ENCODE measurements at regions not wholly inside any gene's neighbourhood (a gene's known extent, or its start where the extent isn't known, plus 50 kb on each side); places are given as distances from the start of the nearest gene placed in this dataset.

GRCh38 chr2:107385921-107386320, 440.8 kb upstream of the RGPD4 start:
- H2BK12ac ChIP-seq (ENCODE audit: insufficient read length, low read depth, low read length) = no peak overlapping the region
- H3K23me2 ChIP-seq (ENCODE audit: insufficient read length, low read depth, low read length, poor library complexity, severe bottlenecking) = no peaks in the 10 kb centered on the region
- H3K9me3 Mint-ChIP-seq = peaks cover 10 to 16% of the 10 kb centered on the region in 2 experiments
- no peak overlapping the region for H3K9ac ChIP-seq (ENCODE audit: extremely low read depth, insufficient read length, low read length)
- H3T11ph ChIP-seq (ENCODE audit: low read length) = no peak overlapping the region
- H3K4me1 ChIP-seq (ENCODE audit: insufficient read depth, low read length) = no peaks in the 10 kb centered on the region
- no peak overlapping the region for H2BK20ac ChIP-seq (ENCODE audit: low read depth, low read length, poor library complexity, severe bottlenecking)
- no peak overlapping the region for H3K4me3 Mint-ChIP-seq
- H3K79me2 ChIP-seq (ENCODE audit: insufficient read depth, low read length) = no peaks in the 10 kb centered on the region
- WGBS (ENCODE audit: extremely low coverage, insufficient read length, low lambda C conversion rate) = no CpG with 5 or more reads among the region's 1 CpG
- no peak overlapping the region for H3K14ac ChIP-seq (ENCODE audit: insufficient read depth, low read length)
- H4K20me1 ChIP-seq (ENCODE audit: control insufficient read depth, insufficient read depth, insufficient read length) = no peaks in the 10 kb centered on the region
- no peak overlapping the region for H2BK15ac ChIP-seq (ENCODE audit: low read depth, low read length)
- no peak overlapping the region for H3K18ac ChIP-seq (ENCODE audit: insufficient read length, low read depth, low read length)
- no peak overlapping the region for H4K5ac ChIP-seq (ENCODE audit: insufficient read length, low read depth, low read length)
- H3K23ac ChIP-seq (ENCODE audit: insufficient read length, low read depth, low read length) = no peak overlapping the region
- TF ChIP-seq CTCF (conservative IDR thresholded peaks at IDR 0.05) = no peak
- no peak overlapping the region for H3K4ac ChIP-seq (ENCODE audit: low read depth, low read length)
- H4K91ac ChIP-seq (ENCODE audit: insufficient read length, low read depth, low read length) = no peak overlapping the region
- H3K56ac ChIP-seq (ENCODE audit: insufficient read length, low read depth, low read length) = no peak overlapping the region
- no peaks in the 10 kb centered on the region for H3K27me3 Mint-ChIP-seq (ENCODE audit: low read depth)
- DNase-seq = no peak
- H3K79me1 ChIP-seq (ENCODE audit: insufficient read depth, low read depth, low read length, poor library complexity, severe bottlenecking) = no peaks in the 10 kb centered on the region
- H4K8ac ChIP-seq (replicated peaks; ENCODE audit: insufficient read length, low read depth, low read length) = no peak overlapping the region
- H3K4me2 ChIP-seq (ENCODE audit: insufficient read depth, insufficient read length, low read length) = no peak overlapping the region
- peaks cover 4% of the 10 kb centered on the region for H3K9me3 ChIP-seq (ENCODE audit: control insufficient read depth, low read depth, low read length)
- no peak overlapping the region for H2BK120ac ChIP-seq (ENCODE audit: low read depth, low read length, poor library complexity, severe bottlenecking)
- no peak overlapping the region for H3K27ac Mint-ChIP-seq
- no peak overlapping the region for H2BK5ac ChIP-seq (ENCODE audit: insufficient read length, low read length)
- H3K36me3 Mint-ChIP-seq (ENCODE audit: insufficient read depth in 1 of 3, low read depth in 3 of 3) = peaks cover 2 to 17% (median 9%) of the 10 kb centered on the region in 3 experiments; a peak in 6 of 7 replicates
- no peak overlapping the region for H3K27ac ChIP-seq (ENCODE audit: insufficient read length, low read depth, low read length)
- no peak overlapping the region for H2AK5ac ChIP-seq (ENCODE audit: insufficient read length, low read length)
- no peak overlapping the region for H2AFZ ChIP-seq (ENCODE audit: low read length)
- H3K4me1 Mint-ChIP-seq = peaks cover 9% of the 10 kb centered on the region in 2 experiments; a peak in 2 of 4 replicates
- no peaks in the 10 kb centered on the region for H3K27me3 ChIP-seq (ENCODE audit: insufficient read depth, low read length)

Measured in H9 (cell line).